ENCODE measurements at regions not wholly inside any gene's neighbourhood (a gene's known extent, or its start where the extent isn't known, plus 50 kb on each side); places are given as distances from the start of the nearest gene placed in this dataset.
"Not testable (repeated sequence)": the region's sequence is repeated elsewhere in the genome, so short reads cannot be mapped to it uniquely, and the experiment has no call there.

GRCh38 chr10:30688456-30688855 lies 58.9 kb upstream of the LYZL2 start:
- 0 out of 2 replicates have a peak, but pooled peaks cover 4% of the 10 kb centered on the region for H3K27me3 ChIP-seq (ENCODE audit: insufficient read depth, low read length)

GRCh38 chr10:30687698-30688213 lies 58.2 kb upstream of the LYZL2 start:
- Histone ChIP-seq H3K4me3 (ENCODE audit: low read depth, low read length) (no peak overlapping the region), H2AFZ (ENCODE audit: low read length, unreplicated experiment) (peak overlapping the region; percentile 59)

More at GRCh38 chr10:30688456-30688855, 58.9 kb upstream of the LYZL2 start:
- no peak overlapping the region for H3K4me3 ChIP-seq (ENCODE audit: low read depth, low read length)
- H3K36me3 ChIP-seq (ENCODE audit: insufficient read depth, low read length), result no peaks in the 10 kb centered on the region
- no peak overlapping the region for H3K27ac ChIP-seq (ENCODE audit: low read depth, low read length)
- H3K79me2 ChIP-seq (ENCODE audit: control insufficient read depth, insufficient read depth, low read length, unreplicated experiment), result no peaks in the 10 kb centered on the region
- H2AFZ ChIP-seq (ENCODE audit: low read length, unreplicated experiment), result peak overlapping the region; percentile 33
- peaks cover 24% of the 10 kb centered on the region for H3K4me1 ChIP-seq (ENCODE audit: control insufficient read depth, insufficient read depth, low read length, unreplicated experiment)

GRCh38 chr10:30686708-30687107 lies 57.2 kb upstream of the LYZL2 start:
- no peak overlapping the region for H3K27ac ChIP-seq (ENCODE audit: low read depth, low read length)
- H3K27me3 ChIP-seq (ENCODE audit: insufficient read depth, low read length), result 0 out of 2 replicates have a peak, but pooled peaks cover 4% of the 10 kb centered on the region
- peaks cover 27% of the 10 kb centered on the region for H3K4me1 ChIP-seq (ENCODE audit: control insufficient read depth, insufficient read depth, low read length, unreplicated experiment)
- H3K79me2 ChIP-seq (ENCODE audit: control insufficient read depth, insufficient read depth, low read length, unreplicated experiment), result no peaks in the 10 kb centered on the region
- no peaks in the 10 kb centered on the region for H3K36me3 ChIP-seq (ENCODE audit: insufficient read depth, low read length)
- H2AFZ ChIP-seq (ENCODE audit: low read length, unreplicated experiment), result no peak overlapping the region
- H3K4me3 ChIP-seq (ENCODE audit: low read depth, low read length), result no peak overlapping the region

More at GRCh38 chr10:30687698-30688213, 58.2 kb upstream of the LYZL2 start:
- Histone ChIP-seq H3K79me2 (ENCODE audit: control insufficient read depth, insufficient read depth, low read length, unreplicated experiment) (no peaks in the 10 kb centered on the region), H3K4me1 (ENCODE audit: control insufficient read depth, insufficient read depth, low read length, unreplicated experiment) (peaks cover 24% of the 10 kb centered on the region), H3K27ac (ENCODE audit: low read depth, low read length) (no peak overlapping the region), H3K27me3 (ENCODE audit: insufficient read depth, low read length) (0 out of 2 replicates have a peak, but pooled peaks cover 4% of the 10 kb centered on the region), H3K36me3 (ENCODE audit: insufficient read depth, low read length) (no peaks in the 10 kb centered on the region)

GRCh38 chr10:30683496-30683895 lies 53.9 kb upstream of the LYZL2 start:
- no peaks in the 10 kb centered on the region for H3K79me2 ChIP-seq (ENCODE audit: control insufficient read depth, insufficient read depth, low read length, unreplicated experiment)
- no peak overlapping the region for H2AFZ ChIP-seq (ENCODE audit: low read length, unreplicated experiment)
- no peaks in the 10 kb centered on the region for H3K36me3 ChIP-seq (ENCODE audit: insufficient read depth, low read length)
- H3K27me3 ChIP-seq (ENCODE audit: insufficient read depth, low read length), result 0 out of 2 replicates have a peak, but pooled peaks cover 4% of the 10 kb centered on the region
- H3K27ac ChIP-seq (ENCODE audit: low read depth, low read length), result no peak overlapping the region
- H3K4me1 ChIP-seq (ENCODE audit: control insufficient read depth, insufficient read depth, low read length, unreplicated experiment), result peaks cover 25% of the 10 kb centered on the region
- H3K4me3 ChIP-seq (ENCODE audit: low read depth, low read length), result no peak overlapping the region

GRCh38 chr10:30682377-30683199 lies 53.0 kb upstream of the LYZL2 start:
- peak overlapping the region; percentile 71 for H3K27ac ChIP-seq (ENCODE audit: low read depth, low read length)
- peaks cover 18% of the 10 kb centered on the region for H3K4me1 ChIP-seq (ENCODE audit: control insufficient read depth, insufficient read depth, low read length, unreplicated experiment)
- H3K36me3 ChIP-seq (ENCODE audit: insufficient read depth, low read length); H2AFZ ChIP-seq (ENCODE audit: low read length, unreplicated experiment); H3K79me2 ChIP-seq (ENCODE audit: control insufficient read depth, insufficient read depth, low read length, unreplicated experiment); H3K27me3 ChIP-seq (ENCODE audit: insufficient read depth, low read length): not testable (repeated sequence)
- H3K4me3 ChIP-seq (ENCODE audit: low read depth, low read length), result peak overlapping the region; percentile 13; the same call in 1 of the 2 replicates

- Histone ChIP-seq H3K27me3 (ENCODE audit: insufficient read depth, low read length) (no peaks in the 10 kb centered on the region), H3K79me2 (ENCODE audit: control insufficient read depth, insufficient read depth, low read length, unreplicated experiment) (no peaks in the 10 kb centered on the region), H3K4me1 (ENCODE audit: control insufficient read depth, insufficient read depth, low read length, unreplicated experiment) (peaks cover 18% of the 10 kb centered on the region), H3K36me3 (ENCODE audit: insufficient read depth, low read length) (no peaks in the 10 kb centered on the region), H3K4me3 (ENCODE audit: low read depth, low read length) (no peak overlapping the region), H2AFZ (ENCODE audit: low read length, unreplicated experiment) (no peak overlapping the region), H3K27ac (ENCODE audit: low read depth, low read length) (no peak overlapping the region)
Observed at GRCh38 chr10:30680908-30681307, 51.4 kb upstream of the LYZL2 start.
